ENCODE measurements at regions not wholly inside any gene's neighbourhood (a gene's known extent, or its start where the extent isn't known, plus 50 kb on each side); places are given as distances from the start of the nearest gene placed in this dataset.

DNA sequence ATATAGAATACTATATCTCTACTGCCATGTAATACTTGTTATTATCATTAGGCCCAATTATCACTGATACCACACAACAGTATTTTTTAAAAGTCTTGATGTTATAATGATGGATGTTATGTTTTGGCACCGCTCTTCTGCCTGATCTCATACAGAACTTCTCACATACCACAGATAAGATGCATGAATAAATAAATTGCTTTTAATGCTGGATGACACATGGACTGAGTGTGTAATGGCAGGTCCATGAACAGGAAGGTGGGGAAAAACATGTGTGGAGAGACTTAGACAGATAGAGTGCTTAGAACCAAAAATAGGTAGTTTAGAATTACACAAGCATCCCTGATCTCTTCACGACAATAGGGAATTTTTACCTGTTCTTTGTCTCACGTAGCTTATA lies 258.4 kb upstream of the MARCKS start:
- no peaks in the 10 kb centered on the region for H3K4me1 Mint-ChIP-seq
- ATAC-seq (no peak), DNase-seq (no peak)

DNA sequence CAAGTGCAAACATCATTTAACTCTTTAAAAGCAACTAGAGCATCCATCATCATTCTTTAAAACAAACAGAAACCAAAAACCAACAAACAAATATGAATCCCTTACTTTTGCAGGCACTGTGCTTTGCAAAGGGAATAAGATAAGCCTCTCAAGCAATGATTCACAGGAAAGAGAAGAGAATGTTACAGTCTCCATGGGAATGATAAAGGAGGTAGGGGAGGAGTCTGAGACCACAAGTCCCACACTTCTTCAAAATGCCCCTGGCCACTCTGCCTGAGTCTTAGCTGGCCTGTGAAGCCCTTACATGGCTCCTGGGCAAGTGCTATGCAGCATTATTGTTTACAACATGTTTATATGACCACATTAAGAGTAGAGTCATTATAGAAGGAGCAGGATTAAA lies 257.7 kb upstream of the MARCKS start:
- H3K4me3 Mint-ChIP-seq: no peak overlapping the region
- peaks cover 9% of the 10 kb centered on the region for H3K27me3 Mint-ChIP-seq
- ATAC-seq (no peak), DNase-seq (no peak)
- H3K9me3 Mint-ChIP-seq: no peaks in the 10 kb centered on the region
- no peaks in the 10 kb centered on the region for H3K4me1 Mint-ChIP-seq
- H3K27ac Mint-ChIP-seq: no peak overlapping the region

More for the DNA sequence above, 258.4 kb upstream of the MARCKS start:
- no peak overlapping the region for H3K27ac Mint-ChIP-seq
- H3K27me3 Mint-ChIP-seq: peaks cover 9% of the 10 kb centered on the region
- no peaks in the 10 kb centered on the region for H3K9me3 Mint-ChIP-seq
- H3K4me3 Mint-ChIP-seq: no peak overlapping the region

DNA sequence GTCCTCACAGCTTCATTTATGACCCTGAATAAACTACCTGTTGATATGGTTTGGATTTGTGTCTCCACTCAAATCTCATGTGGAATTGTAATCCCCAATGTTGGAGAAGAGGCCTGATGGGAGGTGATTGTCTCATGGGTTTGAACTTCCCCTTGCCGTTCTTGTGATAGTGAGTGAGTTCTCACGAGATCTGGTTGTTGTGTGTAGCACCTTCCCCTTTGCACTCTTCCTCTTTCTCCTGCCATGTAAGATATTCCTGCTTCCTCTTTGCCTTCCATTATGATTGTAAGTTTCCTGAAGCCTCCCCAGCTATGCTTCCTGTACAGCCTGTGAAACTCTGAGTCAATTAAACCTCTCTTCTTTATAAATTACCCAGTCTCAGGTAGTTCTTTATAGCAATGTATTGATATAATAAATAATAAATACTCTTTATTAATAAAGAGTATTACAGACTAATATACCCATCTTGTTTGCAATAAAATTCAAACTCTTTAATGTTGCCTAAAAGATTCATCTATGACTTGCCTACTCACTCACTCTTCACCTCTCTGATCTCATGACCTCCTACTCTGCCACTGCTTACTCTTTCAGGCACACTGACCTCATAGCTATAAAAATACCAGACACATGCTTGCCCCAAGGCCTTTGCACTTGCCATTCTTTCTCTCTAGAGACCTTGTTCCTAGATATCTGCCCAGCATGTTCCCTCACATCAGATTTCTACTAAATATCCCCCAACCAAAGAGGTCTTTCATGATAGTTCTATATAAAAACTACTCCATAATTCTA lies 256.4 kb upstream of the MARCKS start:
- ATAC-seq: no peak
- no peaks in the 10 kb centered on the region for H3K4me1 Mint-ChIP-seq
- no peak overlapping the region for H3K4me3 Mint-ChIP-seq
- H3K27me3 Mint-ChIP-seq: peaks cover 9% of the 10 kb centered on the region
- H3K27ac Mint-ChIP-seq: no peak overlapping the region
- no peaks in the 10 kb centered on the region for H3K9me3 Mint-ChIP-seq
- DNase-seq: no peak

DNA sequence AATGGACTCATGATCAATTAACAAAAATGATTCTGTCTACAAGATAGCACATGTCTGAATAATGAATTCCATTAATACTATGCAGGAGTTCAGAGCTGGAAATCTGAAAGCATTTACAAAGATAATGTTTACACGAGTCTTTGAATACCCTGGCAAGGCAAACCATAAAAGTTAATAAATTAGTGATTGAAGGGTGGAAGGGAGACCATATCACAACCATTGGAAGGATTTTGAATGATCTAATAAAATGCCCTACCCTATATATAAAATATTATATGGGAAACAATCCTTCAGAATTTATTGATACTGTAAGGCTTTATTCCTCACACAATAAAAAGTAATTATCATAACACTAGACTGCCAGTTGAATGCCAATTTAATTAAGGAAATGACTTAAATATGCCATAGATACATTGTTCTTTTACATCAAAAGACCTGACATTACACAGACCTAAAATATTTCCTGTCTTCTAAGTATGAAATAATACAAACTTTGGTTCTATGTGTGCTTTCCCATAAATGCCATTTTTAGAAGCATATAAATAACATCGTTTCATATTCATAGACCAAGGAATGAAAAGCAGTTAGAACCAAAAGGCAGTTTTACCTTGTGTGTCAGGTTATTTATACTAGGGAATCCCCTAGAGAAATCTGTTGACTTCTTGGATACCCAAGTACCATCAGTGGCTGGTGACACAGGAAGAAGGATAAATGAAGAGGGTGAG lies 249.2 kb upstream of the MARCKS start:
- ATAC-seq (no peak), DNase-seq (no peak)
- no peaks in the 10 kb centered on the region for H3K4me1 Mint-ChIP-seq
- H3K9me3 Mint-ChIP-seq: peaks cover 7% of the 10 kb centered on the region in 2 donors
- no peak overlapping the region for H3K27ac Mint-ChIP-seq
- H3K27me3 Mint-ChIP-seq: no peaks in the 10 kb centered on the region
- H3K4me3 Mint-ChIP-seq: no peak overlapping the region

DNA sequence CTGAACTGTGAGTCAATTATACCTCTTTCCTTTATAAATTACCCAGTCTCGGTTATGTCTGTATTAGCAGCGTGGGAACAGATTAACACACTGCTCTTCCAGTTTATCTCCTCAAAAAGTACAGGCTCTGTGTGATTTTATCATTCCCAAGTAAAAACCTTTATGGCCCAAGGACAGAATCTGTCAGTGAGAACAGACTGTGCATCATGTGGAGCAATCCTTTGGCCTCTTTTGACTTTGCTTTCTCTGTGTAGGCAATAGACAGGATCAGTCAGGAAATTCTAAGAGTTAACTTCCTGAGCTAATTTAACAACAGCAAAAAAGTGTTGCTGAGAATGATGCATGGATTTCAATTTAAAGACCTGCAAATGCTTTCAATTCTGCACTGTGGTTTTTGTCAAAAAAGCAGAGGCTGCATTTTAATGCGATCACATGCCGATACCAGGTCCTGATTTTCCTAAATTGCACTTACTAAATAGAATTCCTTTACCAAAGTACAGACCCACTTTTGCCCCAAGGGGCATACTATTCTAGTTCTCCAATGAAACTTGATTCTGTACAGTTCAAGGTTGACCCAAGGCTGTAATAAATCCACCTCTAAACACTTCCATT lies 246.7 kb upstream of the MARCKS start:
- Mint-ChIP-seq H3K9me3 (peaks cover 7 to 20% of the 10 kb centered on the region in 2 donors), H3K4me3 (no peak overlapping the region), H3K27me3 (no peaks in the 10 kb centered on the region), H3K4me1 (no peaks in the 10 kb centered on the region), H3K27ac (no peak overlapping the region)
- DNase-seq (no peak), ATAC-seq (no peak)

DNA sequence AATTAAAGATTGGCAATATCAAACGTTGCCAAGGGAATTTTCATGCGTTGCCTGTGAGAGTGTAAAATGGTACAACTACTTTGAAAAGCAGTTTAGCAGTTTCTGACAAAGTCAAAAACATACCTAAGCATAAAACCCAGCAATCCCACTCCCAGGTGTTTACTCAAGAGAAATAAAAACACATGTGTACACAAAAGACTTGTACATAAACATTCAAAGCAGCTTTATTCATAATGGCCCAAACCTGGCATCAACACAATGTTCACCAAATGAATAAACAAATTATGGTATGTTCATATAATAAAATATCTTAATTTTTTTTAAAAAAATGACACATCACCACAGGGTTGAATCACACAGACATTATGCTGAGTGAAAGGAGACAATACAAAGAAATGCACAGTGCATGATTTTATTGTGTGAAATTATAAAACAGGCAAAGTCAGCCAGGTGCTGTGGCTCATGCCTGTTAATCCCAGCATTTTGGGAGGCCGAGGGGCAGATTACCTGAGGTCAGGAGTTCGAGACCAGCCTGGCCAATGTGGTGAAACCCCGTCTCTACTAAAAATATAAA lies 240.4 kb upstream of the MARCKS start:
- Mint-ChIP-seq H3K4me3 (no peak overlapping the region), H3K9me3 (peaks cover 0 to 20% of the 10 kb centered on the region in 2 donors), H3K4me1 (no peaks in the 10 kb centered on the region), H3K27me3 (peaks cover 13% of the 10 kb centered on the region), H3K27ac (no peak overlapping the region)
- ATAC-seq (no peak), DNase-seq (no peak)

DNA sequence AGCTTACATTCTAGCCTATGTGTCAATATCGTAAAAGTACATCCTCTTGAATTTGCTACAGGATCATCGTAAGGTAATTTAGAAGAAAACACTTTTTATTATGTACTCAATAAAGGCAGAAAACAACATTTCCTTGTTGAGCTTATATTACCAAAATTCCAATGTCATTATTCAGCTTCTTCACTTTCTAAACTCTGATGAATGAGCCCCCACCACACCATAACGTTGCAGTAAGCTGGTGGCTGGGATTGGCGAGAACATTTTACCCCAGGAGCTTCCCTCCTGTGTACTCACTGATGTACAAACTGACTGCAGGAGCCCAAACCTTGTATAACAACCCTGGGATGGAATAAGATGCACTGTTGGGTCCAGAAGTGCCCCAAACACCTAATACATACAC lies 238.1 kb upstream of the MARCKS start:
- DNase-seq (no peak), ATAC-seq (no peak)
- no peaks in the 10 kb centered on the region for H3K4me1 Mint-ChIP-seq
- peaks cover 0 to 4% of the 10 kb centered on the region in 2 donors for H3K9me3 Mint-ChIP-seq
- peaks cover 24% of the 10 kb centered on the region for H3K27me3 Mint-ChIP-seq
- no peak overlapping the region for H3K4me3 Mint-ChIP-seq
- H3K27ac Mint-ChIP-seq: no peak overlapping the region

DNA sequence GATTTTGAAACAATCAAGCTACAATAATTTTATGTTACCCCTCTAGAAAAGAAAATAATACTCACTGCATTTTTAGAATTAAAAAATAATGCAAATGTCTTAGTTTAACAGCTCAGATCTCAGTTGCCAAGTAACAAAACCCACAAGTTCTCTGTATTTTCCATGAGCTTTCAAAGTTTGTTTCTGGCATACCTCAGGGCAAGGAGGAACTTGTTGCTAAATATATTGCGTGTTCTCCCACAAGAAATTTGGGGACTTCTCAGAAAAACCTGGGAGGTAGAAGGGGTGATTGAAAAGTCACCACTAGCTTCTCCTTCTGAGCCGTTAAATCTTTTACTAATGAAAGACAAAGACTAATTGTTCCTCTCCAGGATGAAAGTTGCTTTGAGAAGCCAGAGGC lies 236.8 kb upstream of the MARCKS start:
- no peak overlapping the region for H3K27ac Mint-ChIP-seq
- H3K4me3 Mint-ChIP-seq: no peak overlapping the region
- no peaks in the 10 kb centered on the region for H3K9me3 Mint-ChIP-seq
- ATAC-seq: no peak
- no peak for DNase-seq
- peaks cover 1% of the 10 kb centered on the region for H3K4me1 Mint-ChIP-seq
- H3K27me3 Mint-ChIP-seq: peaks cover 24% of the 10 kb centered on the region

DNA sequence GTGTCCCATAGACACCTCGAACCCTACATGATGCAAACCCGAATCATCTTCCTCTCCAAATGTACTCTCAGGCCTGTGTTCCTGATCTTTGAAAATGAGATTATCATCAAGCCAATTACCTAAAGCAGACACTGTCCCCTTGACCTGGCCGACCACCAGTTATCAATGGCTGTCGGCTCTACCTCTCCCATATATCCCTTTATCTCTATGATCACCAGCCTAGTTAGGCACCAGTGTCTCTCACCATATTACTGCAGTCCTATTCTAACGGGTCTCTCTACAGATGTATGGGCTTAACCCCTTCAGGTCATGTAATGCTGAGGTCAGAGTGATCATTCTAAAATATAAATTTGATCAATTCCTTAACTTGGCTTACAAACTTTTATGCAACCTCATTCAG lies 234.9 kb upstream of the MARCKS start:
- Mint-ChIP-seq H3K4me1 (peaks cover 10% of the 10 kb centered on the region), H3K27ac (no peak overlapping the region), H3K27me3 (peaks cover 30% of the 10 kb centered on the region), H3K4me3 (no peak overlapping the region), H3K9me3 (no peaks in the 10 kb centered on the region)
- DNase-seq: no peak
- no peak for ATAC-seq

DNA sequence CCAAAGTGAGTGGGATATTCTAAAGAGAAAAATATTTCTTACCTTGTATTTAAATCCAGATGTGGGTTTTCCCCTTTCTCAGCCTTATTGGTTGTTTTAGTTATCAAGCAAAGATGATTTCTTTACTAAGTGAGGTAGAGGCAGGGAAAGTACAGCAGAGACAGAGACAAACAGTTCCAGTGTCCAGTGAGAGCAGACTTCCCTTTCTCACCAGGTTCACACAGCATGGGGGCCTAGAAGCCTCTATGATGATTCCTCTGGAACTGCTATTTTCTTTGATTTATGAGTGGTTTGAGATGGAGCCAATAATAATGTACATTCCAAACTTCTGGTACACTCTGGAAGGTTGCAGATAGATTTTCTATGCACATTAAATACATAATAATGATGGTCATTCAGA lies 234.0 kb upstream of the MARCKS start:
- no peak for DNase-seq

DNA sequence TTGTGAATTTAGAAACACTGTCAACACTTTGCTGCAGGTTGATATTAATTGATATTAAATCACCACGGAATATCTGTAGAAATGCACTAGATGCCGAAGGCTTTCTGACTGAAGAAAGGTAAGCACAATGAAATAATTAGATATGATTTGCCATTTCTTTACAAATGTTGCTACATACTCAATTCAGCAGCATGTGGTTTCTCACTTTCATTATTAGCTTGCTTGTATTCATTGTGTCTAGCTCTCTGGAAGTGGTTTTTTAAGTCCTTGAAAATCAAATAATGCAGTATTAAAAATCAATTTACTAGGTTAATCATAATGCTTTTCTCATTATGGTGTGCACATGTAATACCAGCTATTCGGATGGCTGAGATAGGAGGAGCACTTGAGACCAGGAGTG lies 231.3 kb upstream of the MARCKS start:
- H3K4me3 Mint-ChIP-seq: no peak overlapping the region
- peaks cover 36% of the 10 kb centered on the region for H3K4me1 Mint-ChIP-seq
- peak overlapping the region in 1 of 2 donors; percentile 23 for H3K27ac Mint-ChIP-seq
- peak; percentile 65 for ATAC-seq
- no peak for DNase-seq
- peaks cover 37% of the 10 kb centered on the region for H3K27me3 Mint-ChIP-seq
- H3K9me3 Mint-ChIP-seq: no peaks in the 10 kb centered on the region

More for the DNA sequence above, 234.0 kb upstream of the MARCKS start:
- Mint-ChIP-seq H3K4me1 (peaks cover 16% of the 10 kb centered on the region), H3K4me3 (no peak overlapping the region), H3K27me3 (peaks cover 38% of the 10 kb centered on the region), H3K9me3 (no peaks in the 10 kb centered on the region), H3K27ac (no peak overlapping the region)
- no peak for ATAC-seq

DNA sequence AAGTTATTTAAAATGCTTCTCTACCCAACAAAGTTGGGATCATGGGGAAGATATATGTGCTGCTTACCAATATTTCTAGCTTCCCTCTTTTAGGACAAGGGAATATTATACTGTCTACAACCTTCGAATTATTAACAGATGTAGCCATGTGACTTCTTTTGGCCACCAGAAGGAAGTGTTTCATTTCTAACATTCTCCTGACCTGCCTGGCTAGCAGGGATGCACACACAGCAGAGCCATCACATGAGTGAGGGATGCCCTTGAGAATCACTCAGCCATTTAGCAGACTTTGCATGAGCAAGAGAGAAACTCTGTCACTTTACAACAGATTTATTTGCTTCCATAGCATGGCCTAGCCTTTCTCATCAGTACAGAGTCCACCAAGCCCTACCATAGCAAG lies 230.7 kb upstream of the MARCKS start:
- no peak for ATAC-seq
- peaks cover 42% of the 10 kb centered on the region for H3K4me1 Mint-ChIP-seq

DNA sequence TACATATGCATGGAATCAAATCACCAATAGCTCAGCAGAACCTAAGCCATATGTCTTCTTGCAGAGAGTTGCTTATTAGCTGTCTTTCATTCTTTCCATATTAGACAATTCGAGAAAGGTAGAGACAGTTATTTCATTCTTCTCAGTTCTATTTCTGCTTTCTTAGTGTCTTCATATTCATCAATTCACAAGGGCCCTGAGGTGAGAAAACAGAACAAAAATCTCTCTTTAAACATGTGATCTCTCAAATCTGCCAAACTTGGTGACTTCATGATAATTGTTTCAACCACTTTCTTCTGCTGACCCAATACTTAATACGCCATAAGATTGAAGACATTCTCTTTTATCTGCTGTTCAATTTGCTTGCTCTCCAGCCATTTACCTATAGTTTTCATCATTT lies 229.7 kb upstream of the MARCKS start:
- H3K9me3 Mint-ChIP-seq: no peaks in the 10 kb centered on the region
- peaks cover 52% of the 10 kb centered on the region for H3K4me1 Mint-ChIP-seq
- no peak overlapping the region for H3K4me3 Mint-ChIP-seq
- peaks cover 30% of the 10 kb centered on the region for H3K27me3 Mint-ChIP-seq
- ATAC-seq: no peak
- DNase-seq: no peak
- no peak overlapping the region for H3K27ac Mint-ChIP-seq

More for the DNA sequence above, 230.7 kb upstream of the MARCKS start:
- H3K27ac Mint-ChIP-seq: no peak overlapping the region
- no peaks in the 10 kb centered on the region for H3K9me3 Mint-ChIP-seq
- no peak overlapping the region for H3K4me3 Mint-ChIP-seq
- DNase-seq: no peak
- H3K27me3 Mint-ChIP-seq: peaks cover 37% of the 10 kb centered on the region

DNA sequence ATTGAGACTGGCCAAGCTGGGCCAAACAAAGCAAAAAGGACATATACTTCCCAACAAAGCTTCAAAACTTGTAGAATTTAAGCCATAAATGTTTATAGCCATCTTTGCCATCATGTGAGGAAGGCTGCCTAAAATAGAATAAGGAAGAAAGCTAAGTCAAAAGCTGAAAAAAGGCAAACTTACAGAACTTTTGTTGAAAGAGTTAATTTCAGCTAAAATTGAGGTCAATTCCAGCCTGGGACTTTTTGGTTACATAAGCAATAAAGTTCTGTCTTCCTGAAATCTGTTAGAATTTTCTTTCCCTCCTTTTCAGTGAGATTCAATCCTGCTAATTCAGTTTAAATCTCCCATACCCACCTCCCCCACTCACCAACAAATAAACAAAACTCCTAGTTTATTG lies 227.9 kb upstream of the MARCKS start:
- ATAC-seq (no peak), DNase-seq (no peak)
- Mint-ChIP-seq H3K27ac (peak overlapping the region; percentile 69 to 88), H3K4me3 (no peak overlapping the region), H3K9me3 (no peaks in the 10 kb centered on the region), H3K4me1 (peaks cover 58% of the 10 kb centered on the region), H3K27me3 (peaks cover 30% of the 10 kb centered on the region)

DNA sequence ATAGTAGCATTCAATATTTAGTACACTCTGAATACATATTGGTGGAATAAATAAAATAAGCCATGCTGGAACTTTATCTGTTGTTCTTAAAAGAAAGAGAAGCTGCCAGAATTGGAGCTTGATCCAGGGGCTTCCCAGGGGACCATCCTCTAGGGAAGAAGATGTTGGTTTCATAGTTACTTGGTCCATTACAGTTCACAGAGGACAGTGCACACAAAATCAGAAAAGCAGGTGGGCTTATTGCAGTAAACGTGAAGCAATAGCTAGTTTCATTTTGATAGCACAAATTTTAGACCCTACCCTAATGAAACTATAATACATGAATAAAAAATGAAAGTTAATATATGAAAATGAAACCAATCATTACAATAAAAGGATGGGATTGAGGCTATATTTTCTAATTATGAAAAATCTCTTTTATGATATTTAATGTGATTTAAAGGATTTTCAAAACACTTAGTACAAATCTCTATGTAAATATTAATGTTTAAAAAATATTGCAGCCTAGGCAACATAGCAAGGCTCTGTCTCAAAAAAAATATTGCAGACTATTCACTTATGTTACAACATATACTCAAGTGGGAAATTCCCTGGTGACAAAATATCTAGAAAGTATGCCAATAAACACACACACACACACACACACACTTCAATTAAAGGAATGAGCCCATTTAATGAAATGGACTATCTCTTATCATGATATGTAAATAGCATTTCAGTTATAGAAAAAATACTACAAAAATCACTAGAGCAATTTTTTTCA lies 227.0 kb upstream of the MARCKS start:
- H3K27me3 Mint-ChIP-seq: peaks cover 39% of the 10 kb centered on the region
- DNase-seq (no peak), ATAC-seq (peak; percentile 14)
- H3K27ac Mint-ChIP-seq: peak overlapping the region; percentile 96 to 99
- no peaks in the 10 kb centered on the region for H3K9me3 Mint-ChIP-seq
- peak overlapping the region; percentile 74 to 82 for H3K4me3 Mint-ChIP-seq
- H3K4me1 Mint-ChIP-seq: peaks cover 66% of the 10 kb centered on the region

All from stimulated activated naive CD8-positive, alpha-beta T cell treated with anti-CD3 and anti-CD28 coated beads, Interleukin-15, amount 100 ng/mL, for 72 hours (primary cell).